ENCODE measurements at regions not wholly inside any gene's neighbourhood (a gene's known extent, or its start where the extent isn't known, plus 50 kb on each side); places are given as distances from the start of the nearest gene placed in this dataset.
"Not testable (repeated sequence)": the region's sequence is repeated elsewhere in the genome, so short reads cannot be mapped to it uniquely, and the experiment has no call there.

DNA sequence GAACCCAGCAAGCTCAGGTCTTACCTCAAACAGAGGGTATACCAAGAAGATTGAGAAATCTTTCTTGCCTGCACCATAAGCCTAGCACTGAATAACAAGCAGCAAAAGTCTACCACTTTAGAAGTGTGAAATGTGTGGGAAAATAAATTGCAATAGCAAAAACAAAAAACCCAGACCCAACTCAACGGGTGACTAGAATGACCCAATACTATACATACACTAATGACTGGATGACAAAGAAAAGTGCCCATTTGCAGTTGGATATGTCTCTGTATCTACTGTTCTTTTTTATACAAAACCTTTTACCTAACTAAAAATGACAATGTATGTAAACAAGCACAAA is 950.6 kb downstream of the TRIB2 start:
- no peak overlapping the region for H3K4me3 ChIP-seq (ENCODE audit: low read depth, low read length)
- no peaks in the 10 kb centered on the region for H3K36me3 ChIP-seq (ENCODE audit: control insufficient read depth, insufficient read depth, low read length)
- TF ChIP-seq, protein P1, sequence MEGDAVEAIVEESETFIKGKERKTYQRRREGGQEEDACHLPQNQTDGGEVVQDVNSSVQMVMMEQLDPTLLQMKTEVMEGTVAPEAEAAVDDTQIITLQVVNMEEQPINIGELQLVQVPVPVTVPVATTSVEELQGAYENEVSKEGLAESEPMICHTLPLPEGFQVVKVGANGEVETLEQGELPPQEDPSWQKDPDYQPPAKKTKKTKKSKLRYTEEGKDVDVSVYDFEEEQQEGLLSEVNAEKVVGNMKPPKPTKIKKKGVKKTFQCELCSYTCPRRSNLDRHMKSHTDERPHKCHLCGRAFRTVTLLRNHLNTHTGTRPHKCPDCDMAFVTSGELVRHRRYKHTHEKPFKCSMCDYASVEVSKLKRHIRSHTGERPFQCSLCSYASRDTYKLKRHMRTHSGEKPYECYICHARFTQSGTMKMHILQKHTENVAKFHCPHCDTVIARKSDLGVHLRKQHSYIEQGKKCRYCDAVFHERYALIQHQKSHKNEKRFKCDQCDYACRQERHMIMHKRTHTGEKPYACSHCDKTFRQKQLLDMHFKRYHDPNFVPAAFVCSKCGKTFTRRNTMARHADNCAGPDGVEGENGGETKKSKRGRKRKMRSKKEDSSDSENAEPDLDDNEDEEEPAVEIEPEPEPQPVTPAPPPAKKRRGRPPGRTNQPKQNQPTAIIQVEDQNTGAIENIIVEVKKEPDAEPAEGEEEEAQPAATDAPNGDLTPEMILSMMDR (IDR thresholded peaks at IDR 0.05; ENCODE audit: insufficient read depth, low read length, poor library complexity, severe bottlenecking), result no peak
- DNase-seq (ENCODE audit: low read depth), result no peak
- no peaks in the 10 kb centered on the region for H3K27me3 ChIP-seq (ENCODE audit: control insufficient read depth, insufficient read depth, low read length)

- no peaks in the 10 kb centered on the region for H3K36me3 ChIP-seq (ENCODE audit: control insufficient read depth, insufficient read depth, low read length)
- TF ChIP-seq, protein P1 (IDR thresholded peaks at IDR 0.05; ENCODE audit: insufficient read depth, low read length, poor library complexity, severe bottlenecking), result no peak
- no peak overlapping the region for H3K4me3 ChIP-seq (ENCODE audit: low read depth, low read length)
- no peaks in the 10 kb centered on the region for H3K27me3 ChIP-seq (ENCODE audit: control insufficient read depth, insufficient read depth, low read length)
- no peak for DNase-seq (ENCODE audit: low read depth)
These were observed 952.9 kb downstream of the TRIB2 start for GRCh38 chr2:13669607-13670006.

GRCh38 chr2:13673821-13674220 is 957.1 kb downstream of the TRIB2 start:
- H3K36me3 ChIP-seq (ENCODE audit: control insufficient read depth, insufficient read depth, low read length); H3K27me3 ChIP-seq (ENCODE audit: control insufficient read depth, insufficient read depth, low read length); DNase-seq (ENCODE audit: low read depth); H3K4me3 ChIP-seq (ENCODE audit: low read depth, low read length): not testable (repeated sequence)

- Histone ChIP-seq H3K27me3 (ENCODE audit: control insufficient read depth, insufficient read depth, low read length) (no peaks in the 10 kb centered on the region), H3K36me3 (ENCODE audit: control insufficient read depth, insufficient read depth, low read length) (no peaks in the 10 kb centered on the region), H3K4me3 (ENCODE audit: low read depth, low read length) (no peak overlapping the region)
- peak; percentile 18 for DNase-seq (ENCODE audit: low read depth)
- TF ChIP-seq, protein P1 (IDR thresholded peaks at IDR 0.05; ENCODE audit: insufficient read depth, low read length, poor library complexity, severe bottlenecking), result no peak
These were observed 956.2 kb upstream of the LRATD1 start for GRCh38 chr2:13676269-13676668.

DNA sequence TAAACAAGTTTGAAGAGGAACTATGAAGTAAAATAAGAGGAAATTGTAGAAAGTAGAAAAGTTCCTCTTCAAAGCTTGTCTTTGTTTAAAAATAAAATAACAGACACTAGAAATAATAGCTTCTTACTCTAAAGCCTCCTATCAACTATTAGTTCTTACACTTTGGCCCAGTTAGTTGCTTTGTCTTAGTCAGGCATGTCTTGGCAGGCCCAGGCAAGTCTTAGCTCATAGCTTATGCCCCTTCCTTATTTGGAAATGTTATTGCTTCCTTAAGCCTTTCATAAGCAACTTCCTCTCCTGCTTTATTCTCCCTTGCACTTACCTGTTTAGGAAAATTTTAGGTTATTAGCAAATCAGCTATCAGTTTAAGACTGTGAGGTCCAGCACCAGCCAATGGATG is 950.6 kb upstream of the LRATD1 start:
- Histone ChIP-seq H3K4me3 (ENCODE audit: low read depth, low read length) (no peak overlapping the region), H3K36me3 (ENCODE audit: control insufficient read depth, insufficient read depth, low read length) (no peaks in the 10 kb centered on the region), H3K27me3 (ENCODE audit: control insufficient read depth, insufficient read depth, low read length) (no peaks in the 10 kb centered on the region)
- TF ChIP-seq, protein P1 (IDR thresholded peaks at IDR 0.05; ENCODE audit: insufficient read depth, low read length, poor library complexity, severe bottlenecking), result no peak
- no peak for DNase-seq (ENCODE audit: low read depth)

DNA sequence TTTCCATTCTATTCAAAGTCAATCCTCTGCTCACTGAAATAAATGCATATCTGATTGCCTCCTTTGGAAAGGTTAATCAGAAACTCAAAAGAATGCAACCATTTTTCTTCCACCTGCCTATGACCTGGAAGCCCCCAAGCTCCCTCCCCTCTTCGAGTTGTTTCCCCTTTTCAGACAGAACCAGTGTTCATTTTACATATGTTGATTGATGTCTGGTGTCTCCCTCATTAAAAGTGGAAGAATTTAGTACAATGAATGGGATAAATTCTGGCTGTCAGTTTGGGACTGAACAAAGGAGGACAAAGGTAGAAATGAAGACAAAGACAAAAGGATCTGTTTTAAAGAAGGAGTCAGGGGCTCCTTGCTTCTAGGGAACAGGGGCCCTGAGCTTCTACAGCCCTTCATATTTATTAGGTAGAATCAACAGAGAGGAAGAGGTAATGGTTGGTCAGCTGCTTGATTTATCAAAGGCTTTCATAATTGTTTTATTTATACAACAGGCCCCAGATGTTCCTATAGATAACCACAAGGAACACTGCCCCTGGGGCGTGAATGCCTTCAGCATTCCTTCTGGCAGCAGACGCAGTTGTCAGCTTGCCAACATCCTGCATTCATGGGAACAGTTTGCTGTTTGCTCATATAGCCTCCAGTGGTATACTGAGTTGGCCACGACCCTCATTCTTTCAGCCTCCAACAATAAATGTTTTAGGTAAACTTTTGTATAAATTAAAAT is 949.8 kb upstream of the LRATD1 start:
- H3K27me3 ChIP-seq (ENCODE audit: control insufficient read depth, insufficient read depth, low read length), result no peaks in the 10 kb centered on the region
- H3K36me3 ChIP-seq (ENCODE audit: control insufficient read depth, insufficient read depth, low read length), result no peaks in the 10 kb centered on the region
- TF ChIP-seq, protein P1 (IDR thresholded peaks at IDR 0.05; ENCODE audit: insufficient read depth, low read length, poor library complexity, severe bottlenecking), result no peak
- H3K4me3 ChIP-seq (ENCODE audit: low read depth, low read length), result no peak overlapping the region
- DNase-seq (ENCODE audit: low read depth), result no peak

Data from kidney epithelial cell (primary cell).